Esophagus squamous epithelium (tissue), 4 donors: ENCODE measurements at regions not wholly inside any gene's neighbourhood (a gene's known extent, or its start where the extent isn't known, plus 50 kb on each side); places are given as distances from the start of the nearest gene placed in this dataset.

Experiments used
- CTCF ChIP-seq, 6 experiments: fragments of 450-650 bp in 4 of 6; fragments of 200-600 bp in 2 of 6; sonication (generic) in 2 of 6; IDR thresholded peaks; one replicate each; pipeline ENCODE4 v1.5.1; 2016 to 2019; ENCODE audit warnings: antibody characterized with exemption in 6 of 6, mild to moderate bottlenecking in 4 of 6, moderate library complexity in 4 of 6
- POLR2A ChIP-seq, 4 donors: fragments of 450-650 bp; IDR thresholded peaks; one replicate each; pipeline ENCODE4 v1.6.1; 2017; ENCODE audit warnings: antibody characterized with exemption in 4 of 4, mild to moderate bottlenecking in 4 of 4, moderate library complexity in 3 of 4

DNA sequence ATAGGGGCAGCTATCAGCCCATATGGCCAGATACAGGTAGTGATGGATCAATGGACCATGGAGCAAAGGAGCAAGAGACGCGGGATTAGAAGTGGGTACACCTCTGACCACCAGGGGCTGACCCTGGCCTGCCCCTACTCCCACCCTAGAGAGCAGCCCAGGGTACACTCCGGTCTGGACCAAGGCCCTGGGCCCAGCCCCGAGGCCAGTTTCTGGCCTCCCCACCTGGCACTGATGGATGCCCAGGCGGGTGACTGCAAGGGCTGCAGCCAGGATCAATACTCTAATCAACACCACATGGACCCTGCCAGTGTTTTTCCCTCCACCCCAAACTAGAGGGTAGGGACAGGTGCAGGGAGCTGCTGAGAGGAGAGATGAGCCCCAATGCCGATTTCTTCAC is 74.1 kb upstream of the NECTIN1 start:
- TF ChIP-seq CTCF (IDR thresholded peaks at IDR 0.05) (no peak), POLR2A (IDR thresholded peaks at IDR 0.05) (no peak)
